ENCODE measurements at regions not wholly inside any gene's neighbourhood (a gene's known extent, or its start where the extent isn't known, plus 50 kb on each side); places are given as distances from the start of the nearest gene placed in this dataset.

DNA sequence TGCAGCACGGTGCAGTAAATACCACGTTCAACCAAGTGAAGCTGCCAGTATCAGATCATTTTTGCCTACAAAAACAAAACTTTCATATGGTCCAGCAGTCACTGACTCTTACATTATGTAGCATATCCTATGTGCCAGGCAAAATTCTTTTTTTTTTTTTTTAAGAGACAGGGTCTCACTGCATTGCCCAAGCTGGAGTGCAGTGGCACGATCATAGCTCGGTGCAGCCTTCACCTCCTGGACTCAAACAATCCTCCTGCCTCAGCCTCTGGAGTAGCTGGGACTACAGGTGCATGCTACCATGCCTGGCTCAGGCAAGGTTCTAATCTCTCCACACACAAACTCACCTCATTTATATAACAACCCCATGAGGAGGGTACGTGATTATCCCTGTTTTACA is 208.6 kb upstream of the JARID2 start:
- TF ChIP-seq, protein P1, sequence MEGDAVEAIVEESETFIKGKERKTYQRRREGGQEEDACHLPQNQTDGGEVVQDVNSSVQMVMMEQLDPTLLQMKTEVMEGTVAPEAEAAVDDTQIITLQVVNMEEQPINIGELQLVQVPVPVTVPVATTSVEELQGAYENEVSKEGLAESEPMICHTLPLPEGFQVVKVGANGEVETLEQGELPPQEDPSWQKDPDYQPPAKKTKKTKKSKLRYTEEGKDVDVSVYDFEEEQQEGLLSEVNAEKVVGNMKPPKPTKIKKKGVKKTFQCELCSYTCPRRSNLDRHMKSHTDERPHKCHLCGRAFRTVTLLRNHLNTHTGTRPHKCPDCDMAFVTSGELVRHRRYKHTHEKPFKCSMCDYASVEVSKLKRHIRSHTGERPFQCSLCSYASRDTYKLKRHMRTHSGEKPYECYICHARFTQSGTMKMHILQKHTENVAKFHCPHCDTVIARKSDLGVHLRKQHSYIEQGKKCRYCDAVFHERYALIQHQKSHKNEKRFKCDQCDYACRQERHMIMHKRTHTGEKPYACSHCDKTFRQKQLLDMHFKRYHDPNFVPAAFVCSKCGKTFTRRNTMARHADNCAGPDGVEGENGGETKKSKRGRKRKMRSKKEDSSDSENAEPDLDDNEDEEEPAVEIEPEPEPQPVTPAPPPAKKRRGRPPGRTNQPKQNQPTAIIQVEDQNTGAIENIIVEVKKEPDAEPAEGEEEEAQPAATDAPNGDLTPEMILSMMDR (IDR thresholded peaks at IDR 0.05; ENCODE audit: low read depth, low read length, poor library complexity, severe bottlenecking), result no peak
- TF ChIP-seq EZH2phosphoT487 (IDR thresholded peaks at IDR 0.05; ENCODE audit: borderline replicate concordance, low read length), result no peak
- no peaks in the 10 kb centered on the region for H3K9me3 ChIP-seq (ENCODE audit: control insufficient read depth, insufficient read depth, low read length)
- H3F3A ChIP-seq (ENCODE audit: control insufficient read depth, insufficient read depth), result no peaks in the 10 kb centered on the region
- H3K27ac ChIP-seq (ENCODE audit: low read depth, low read length), result no peak overlapping the region
- 0 out of 2 replicates have a peak, but pooled peaks cover 2% of the 10 kb centered on the region for H3K27me3 ChIP-seq (ENCODE audit: control insufficient read depth, low read length)
- H4K20me1 ChIP-seq (ENCODE audit: control insufficient read depth, insufficient read depth, low read depth, low read length), result no peaks in the 10 kb centered on the region; the same call in 1 of the 2 replicates
- H3K36me3 ChIP-seq (ENCODE audit: control insufficient read depth, low read length), result no peaks in the 10 kb centered on the region
- no peaks in the 10 kb centered on the region for H3K9me2 ChIP-seq (replicated peaks; ENCODE audit: control insufficient read depth, low read length)
- no peak overlapping the region for H3K4me3 ChIP-seq (ENCODE audit: low read length)
- no peaks in the 10 kb centered on the region for H3K79me2 ChIP-seq (ENCODE audit: control insufficient read depth, low read length)
- no peak overlapping the region for H3K4me2 ChIP-seq (ENCODE audit: low read length)
- H3K4me1 ChIP-seq (ENCODE audit: control insufficient read depth, low read length), result no peaks in the 10 kb centered on the region

DNA sequence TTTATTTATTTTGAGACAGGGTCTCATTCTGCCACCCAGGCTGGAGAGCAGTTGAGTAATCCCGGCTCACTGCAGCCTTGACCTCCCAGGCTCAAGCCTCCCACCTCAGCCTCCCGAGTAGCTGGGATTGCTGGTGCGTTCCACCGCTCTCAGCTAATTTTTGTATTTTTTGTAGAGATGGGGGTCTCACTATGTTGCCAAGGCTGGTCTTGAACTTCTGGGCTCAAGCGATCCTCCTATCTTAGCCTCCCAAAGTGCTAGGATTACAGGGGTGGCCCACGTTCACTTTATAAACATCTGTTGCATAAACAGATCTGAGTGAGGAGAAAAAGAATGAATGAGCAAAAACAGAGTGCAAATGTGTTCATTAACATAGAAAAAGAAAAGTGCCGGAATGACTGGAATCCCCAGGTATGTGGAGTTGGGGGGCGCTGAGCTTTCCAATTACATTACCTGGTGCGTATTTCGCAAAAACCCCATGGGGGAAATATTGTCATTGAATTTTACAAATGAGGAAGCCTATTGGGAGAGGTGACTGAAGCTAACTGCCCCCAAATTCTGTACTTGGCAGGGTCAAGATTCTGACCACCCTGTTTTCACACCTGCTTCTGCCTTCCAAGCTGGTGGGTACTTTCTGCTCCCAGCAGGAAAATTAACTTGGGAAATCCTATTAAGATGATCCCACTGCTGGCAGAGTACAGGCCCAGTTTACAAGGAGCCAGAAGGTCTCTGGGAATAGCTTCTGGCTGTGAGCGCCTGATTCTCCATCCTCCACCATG is 207.7 kb upstream of the JARID2 start:
- no peak overlapping the region for H3K4me3 ChIP-seq (ENCODE audit: low read length)
- H3K36me3 ChIP-seq (ENCODE audit: control insufficient read depth, low read length), result no peaks in the 10 kb centered on the region
- no peaks in the 10 kb centered on the region for H3K79me2 ChIP-seq (ENCODE audit: control insufficient read depth, low read length)
- no peaks in the 10 kb centered on the region for H3K4me1 ChIP-seq (ENCODE audit: control insufficient read depth, low read length)
- no peak for TF ChIP-seq EZH2phosphoT487 (IDR thresholded peaks at IDR 0.05; ENCODE audit: borderline replicate concordance, low read length)
- TF ChIP-seq, protein P1 (IDR thresholded peaks at IDR 0.05; ENCODE audit: low read depth, low read length, poor library complexity, severe bottlenecking), result no peak
- H3K27me3 ChIP-seq (ENCODE audit: control insufficient read depth, low read length), result no peaks in the 10 kb centered on the region
- H3K4me2 ChIP-seq (ENCODE audit: low read length), result no peak overlapping the region
- no peaks in the 10 kb centered on the region for H3K9me3 ChIP-seq (ENCODE audit: control insufficient read depth, insufficient read depth, low read length)
- no peak overlapping the region for H3K27ac ChIP-seq (ENCODE audit: low read depth, low read length)
- no peaks in the 10 kb centered on the region for H3F3A ChIP-seq (ENCODE audit: control insufficient read depth, insufficient read depth)
- H4K20me1 ChIP-seq (ENCODE audit: control insufficient read depth, insufficient read depth, low read depth, low read length), result no peaks in the 10 kb centered on the region; the same call in 1 of the 2 replicates
- no peaks in the 10 kb centered on the region for H3K9me2 ChIP-seq (replicated peaks; ENCODE audit: control insufficient read depth, low read length)

DNA sequence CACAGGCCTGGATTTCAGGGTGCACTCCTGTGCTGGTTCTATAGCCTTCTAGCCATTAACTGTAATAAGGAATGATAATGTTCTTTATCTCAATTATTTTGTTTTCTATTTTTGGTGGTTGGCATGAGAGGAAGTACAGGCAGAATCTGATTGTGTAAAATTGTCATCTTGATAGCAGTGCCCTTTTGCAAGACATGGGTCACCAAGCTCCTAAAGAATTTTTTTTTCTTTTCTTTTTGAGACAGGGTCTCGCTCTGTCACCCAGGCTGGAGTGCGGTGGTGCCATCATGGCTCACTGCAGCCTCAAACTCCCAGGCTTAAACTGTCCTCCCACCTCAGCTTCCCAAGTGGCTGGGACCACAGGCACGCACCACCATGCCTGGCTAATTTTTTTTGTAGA is 206.7 kb upstream of the JARID2 start:
- H3K27me3 ChIP-seq (ENCODE audit: control insufficient read depth, low read length), result no peaks in the 10 kb centered on the region
- no peaks in the 10 kb centered on the region for H3K79me2 ChIP-seq (ENCODE audit: control insufficient read depth, low read length)
- no peaks in the 10 kb centered on the region; the same call in 1 of the 2 replicates for H4K20me1 ChIP-seq (ENCODE audit: control insufficient read depth, insufficient read depth, low read depth, low read length)
- no peaks in the 10 kb centered on the region for H3K9me2 ChIP-seq (replicated peaks; ENCODE audit: control insufficient read depth, low read length)
- H3K36me3 ChIP-seq (ENCODE audit: control insufficient read depth, low read length), result no peaks in the 10 kb centered on the region
- H3F3A ChIP-seq (ENCODE audit: control insufficient read depth, insufficient read depth), result no peaks in the 10 kb centered on the region
- no peak for TF ChIP-seq EZH2phosphoT487 (IDR thresholded peaks at IDR 0.05; ENCODE audit: borderline replicate concordance, low read length)
- TF ChIP-seq, protein P1 (IDR thresholded peaks at IDR 0.05; ENCODE audit: low read depth, low read length, poor library complexity, severe bottlenecking), result no peak
- H3K27ac ChIP-seq (ENCODE audit: low read depth, low read length), result no peak overlapping the region
- H3K9me3 ChIP-seq (ENCODE audit: control insufficient read depth, insufficient read depth, low read length), result no peaks in the 10 kb centered on the region
- H3K4me2 ChIP-seq (ENCODE audit: low read length), result no peak overlapping the region
- no peak overlapping the region for H3K4me3 ChIP-seq (ENCODE audit: low read length)
- no peaks in the 10 kb centered on the region for H3K4me1 ChIP-seq (ENCODE audit: control insufficient read depth, low read length)
